HG03457 (cell line): ENCODE measurements at regions not wholly inside any gene's neighbourhood (a gene's known extent, or its start where the extent isn't known, plus 50 kb on each side); places are given as distances from the start of the nearest gene placed in this dataset.

ENCODE experiments used
- ATAC-seq: cut with Tn5 transposase; IDR thresholded peaks from one replicate; pipeline ENCODE4 v1.9.1; 2021; ENCODE audit warnings: moderate number of reproducible peaks; ENCODE audit not compliant: unreplicated experiment

DNA sequence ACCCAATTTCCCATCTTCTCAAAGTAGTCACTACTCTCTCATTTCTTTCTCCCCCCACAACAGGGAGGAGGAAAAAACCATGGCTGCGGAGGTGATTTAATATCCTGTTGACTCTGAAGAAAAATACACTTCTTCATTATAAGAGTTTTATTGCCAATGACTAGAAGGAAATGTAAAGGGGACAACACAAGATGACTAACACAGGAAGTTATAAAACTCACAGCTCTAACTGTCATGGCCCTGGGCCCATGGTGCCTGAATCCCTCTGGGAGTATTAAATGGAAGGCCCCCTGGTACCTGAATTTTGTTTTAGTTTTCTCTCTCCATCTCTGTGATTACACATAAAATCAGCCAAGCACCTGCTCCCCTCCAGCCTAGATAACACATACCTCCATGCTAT is 352.8 kb upstream of the FAT3 start:
- no peak for ATAC-seq

DNA sequence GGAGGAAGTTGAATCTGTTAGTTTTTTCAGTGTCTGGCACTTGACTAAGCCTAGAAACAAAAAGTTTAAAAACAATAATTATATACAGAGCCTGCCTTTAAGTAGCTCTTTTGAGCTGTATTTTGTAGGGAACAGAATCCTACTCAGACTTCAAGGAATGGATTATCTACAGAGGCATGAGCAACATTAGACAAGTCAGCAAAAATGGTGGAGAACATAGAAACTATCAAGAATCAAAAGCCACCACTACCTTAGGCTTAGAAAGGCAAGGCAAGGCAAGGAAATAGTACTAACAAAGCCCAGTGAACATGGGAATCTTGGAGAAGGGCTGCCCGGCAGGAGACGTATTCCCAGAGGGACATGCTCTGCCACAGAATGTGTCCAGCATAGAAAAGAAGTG is 353.6 kb upstream of the FAT3 start:
- ATAC-seq = no peak

DNA sequence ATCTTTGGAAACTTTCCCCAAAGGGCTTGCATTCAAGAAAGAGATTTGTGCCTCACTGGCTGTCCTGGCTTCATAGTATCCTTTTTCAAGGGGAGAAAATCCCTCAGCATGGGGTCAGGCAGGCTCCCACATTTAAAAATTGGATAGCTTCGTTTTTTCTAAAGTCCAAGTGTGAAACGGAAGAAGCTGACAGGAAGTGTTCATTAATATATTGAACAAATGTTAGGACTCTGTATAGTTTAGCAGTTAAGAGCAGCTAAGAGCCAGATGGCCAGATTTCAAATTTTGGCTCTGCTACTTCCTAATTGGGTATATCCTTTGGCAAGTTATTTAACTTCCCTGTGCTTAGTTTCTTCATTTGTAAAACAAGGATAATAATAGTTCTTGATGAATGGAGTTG is 354.9 kb upstream of the FAT3 start:
- ATAC-seq = no peak

DNA sequence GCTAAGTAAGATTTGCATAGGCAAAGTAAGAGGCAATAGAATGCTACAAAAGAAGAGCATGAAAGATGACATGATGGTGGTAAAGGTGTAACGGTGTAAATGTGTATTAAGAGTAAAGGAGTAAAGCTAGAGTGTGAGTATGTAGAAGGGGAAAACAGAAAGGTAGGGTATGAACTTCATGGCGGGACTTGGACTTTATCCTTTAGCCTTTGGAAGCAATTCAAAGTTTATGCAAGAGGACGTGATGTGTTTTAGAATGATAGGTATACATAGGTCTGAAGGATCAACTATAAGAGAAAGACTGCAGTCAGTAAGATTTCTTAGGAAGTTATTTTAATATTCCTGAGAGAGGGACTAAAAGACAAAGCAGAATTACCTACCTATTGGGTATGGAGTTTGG is 358.0 kb upstream of the FAT3 start:
- no peak for ATAC-seq

DNA sequence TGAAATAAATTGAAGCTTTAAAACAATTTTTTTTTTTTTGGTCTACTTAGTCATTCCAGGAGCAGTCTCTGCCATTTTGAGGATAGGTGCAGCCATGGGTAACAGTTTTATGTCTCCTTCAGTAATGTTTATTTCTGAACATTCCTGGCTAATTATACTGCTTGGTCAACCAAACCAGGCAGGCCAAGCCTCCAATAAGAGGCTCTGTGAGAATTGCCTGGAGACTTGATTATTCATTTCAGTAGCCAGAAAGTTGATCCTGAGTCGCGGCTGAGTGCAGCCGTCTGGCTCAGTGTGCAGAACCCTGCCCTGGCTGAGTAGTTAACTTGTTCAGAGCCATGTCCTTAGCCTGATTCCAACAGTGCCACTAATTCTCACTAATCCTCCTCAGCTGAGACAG is 364.0 kb upstream of the FAT3 start:
- ATAC-seq = no peak

DNA sequence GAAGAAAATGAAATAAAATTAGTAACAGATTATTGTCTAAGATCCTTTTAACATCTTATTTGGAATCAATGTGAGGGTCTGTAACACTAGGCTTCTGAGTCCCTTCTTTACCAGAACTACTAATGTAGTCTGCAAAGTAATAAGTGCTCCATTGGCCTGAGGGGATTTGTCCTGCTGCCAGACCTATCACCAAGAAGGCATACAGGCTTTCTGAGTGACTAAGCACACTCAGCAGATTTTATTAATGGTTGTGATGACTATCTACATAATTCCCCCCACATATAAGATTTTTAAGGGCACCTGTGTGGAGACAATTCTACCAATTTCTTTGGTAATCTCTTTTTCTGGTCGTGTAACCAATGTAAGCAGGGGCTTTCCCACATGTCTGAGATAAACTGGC is 365.0 kb upstream of the FAT3 start:
- no peak for ATAC-seq

DNA sequence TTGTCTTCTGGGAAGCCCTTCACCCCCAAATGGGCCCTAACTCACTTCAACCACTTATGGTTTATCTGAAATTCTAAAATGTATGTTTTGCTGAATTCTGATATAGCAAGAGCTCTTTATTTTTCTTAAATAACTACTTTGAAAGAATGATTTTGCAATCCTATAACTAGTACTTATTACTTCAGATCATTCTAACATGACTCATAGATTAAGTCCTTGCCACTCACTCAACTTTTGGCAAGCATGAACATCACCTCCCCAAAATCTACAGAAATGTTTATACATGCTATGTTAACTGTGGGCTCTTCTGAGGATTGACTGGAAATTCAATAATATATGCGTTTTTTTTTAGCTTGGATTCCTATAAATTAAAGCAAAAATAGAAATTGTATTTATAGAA is 367.4 kb upstream of the FAT3 start:
- ATAC-seq = no peak

DNA sequence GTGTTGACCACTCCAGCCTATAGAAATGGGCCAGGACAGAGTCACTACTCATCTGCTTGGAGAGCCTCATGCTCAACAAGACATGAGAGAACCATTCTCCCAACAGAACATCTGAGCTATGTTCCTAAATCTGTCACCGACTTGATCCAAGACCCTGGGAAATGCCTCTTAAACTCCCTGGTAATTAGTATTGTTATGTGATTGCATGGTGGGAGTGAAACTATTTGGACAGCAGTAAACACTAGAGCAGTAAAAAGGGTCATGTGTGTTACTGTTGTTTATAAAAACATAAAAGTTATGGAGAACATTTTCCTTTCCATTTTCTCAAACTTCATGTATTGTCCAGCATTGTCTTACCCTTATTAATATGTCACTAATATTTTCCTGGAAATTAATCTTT is 369.8 kb upstream of the FAT3 start:
- ATAC-seq = no peak

DNA sequence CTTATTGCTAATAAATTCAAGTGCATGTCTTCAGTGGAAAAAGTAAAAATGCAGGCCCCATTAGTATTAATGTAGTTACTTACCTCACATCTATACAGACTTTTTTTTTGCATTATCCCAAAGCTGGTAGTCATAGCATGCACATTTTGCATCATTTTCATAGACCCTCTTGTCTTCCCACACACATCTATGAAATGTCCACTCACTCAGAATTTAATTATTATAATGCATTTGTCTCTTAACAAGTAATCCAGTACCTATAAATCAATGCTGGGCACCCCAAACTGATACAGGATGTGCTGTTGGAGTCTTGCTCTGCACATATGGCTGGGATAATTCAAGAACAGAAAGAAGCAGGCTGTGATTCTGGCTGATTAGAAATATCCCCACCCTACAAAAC is 370.4 kb upstream of the FAT3 start:
- no peak for ATAC-seq

DNA sequence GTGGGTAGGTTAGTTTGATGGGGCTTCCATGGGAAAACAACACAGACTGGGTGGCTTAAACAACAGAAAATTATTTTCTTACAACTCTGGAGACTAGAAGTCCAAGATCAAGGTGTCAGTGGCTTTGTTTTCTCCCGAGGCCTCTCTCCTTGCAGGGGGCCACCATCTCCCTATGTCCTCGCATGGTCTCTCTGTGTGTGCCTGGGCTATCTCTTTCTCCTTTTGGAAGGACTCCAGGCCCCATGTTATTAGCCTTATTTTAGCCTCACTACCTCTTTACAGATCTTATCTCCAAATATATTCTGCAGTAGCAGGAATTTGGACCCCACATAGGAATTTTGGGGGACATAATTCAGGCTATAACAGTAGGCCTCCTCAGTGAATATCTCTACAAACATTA is 372.7 kb upstream of the FAT3 start:
- ATAC-seq = no peak

DNA sequence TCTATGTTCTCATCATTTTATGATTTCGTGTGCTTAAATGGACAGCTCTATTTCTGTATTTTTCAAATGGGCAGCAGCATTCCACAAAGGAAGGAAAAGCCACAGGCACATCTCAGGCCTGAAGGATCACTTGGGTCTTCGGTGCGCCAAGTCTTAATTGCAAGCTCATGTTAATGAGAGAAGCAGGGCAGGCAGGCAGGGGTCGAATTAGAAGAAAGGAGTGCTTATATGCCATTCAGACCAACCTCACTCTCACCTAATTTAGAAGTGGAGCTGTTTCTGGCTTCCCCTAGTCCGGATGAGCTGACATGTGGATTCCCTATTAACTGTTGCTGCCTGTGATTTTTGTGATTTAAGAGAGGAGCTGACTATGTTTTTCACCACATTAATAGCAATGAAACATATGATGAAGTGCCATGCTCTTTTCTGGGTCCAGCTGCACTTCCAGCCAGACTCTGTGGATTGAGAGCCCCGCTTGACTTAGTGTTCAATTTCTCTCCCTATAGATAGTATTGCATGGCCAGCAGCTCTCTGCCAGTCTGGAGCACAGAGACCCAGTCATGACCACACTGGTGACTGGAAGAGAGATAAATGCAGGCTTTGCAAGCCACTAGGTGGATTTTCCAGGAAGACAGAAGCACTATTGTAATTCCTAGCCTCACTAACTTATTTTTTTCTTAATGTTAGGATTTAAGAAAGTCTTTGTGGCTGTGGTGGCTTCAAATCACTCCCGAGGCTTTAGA is 373.9 kb upstream of the FAT3 start:
- ATAC-seq = no peak

DNA sequence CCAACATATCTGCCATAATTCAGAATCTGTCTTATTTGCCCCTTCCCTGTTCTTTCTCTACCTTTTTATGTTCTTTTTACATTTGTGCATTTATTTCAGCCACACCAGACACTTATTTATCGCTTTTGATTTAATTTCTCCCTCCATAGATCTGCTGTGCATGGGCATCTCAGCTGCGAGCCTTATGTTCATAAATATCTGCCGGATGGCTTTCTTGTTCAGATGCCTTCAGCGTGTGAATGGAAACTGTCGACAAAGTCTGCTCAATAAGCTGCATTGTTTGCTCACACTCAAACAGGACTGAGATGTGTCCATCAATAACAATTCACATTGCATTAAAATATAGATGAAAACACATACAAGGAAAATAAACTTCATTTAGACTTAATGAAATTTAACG is 374.6 kb upstream of the FAT3 start:
- no peak for ATAC-seq

DNA sequence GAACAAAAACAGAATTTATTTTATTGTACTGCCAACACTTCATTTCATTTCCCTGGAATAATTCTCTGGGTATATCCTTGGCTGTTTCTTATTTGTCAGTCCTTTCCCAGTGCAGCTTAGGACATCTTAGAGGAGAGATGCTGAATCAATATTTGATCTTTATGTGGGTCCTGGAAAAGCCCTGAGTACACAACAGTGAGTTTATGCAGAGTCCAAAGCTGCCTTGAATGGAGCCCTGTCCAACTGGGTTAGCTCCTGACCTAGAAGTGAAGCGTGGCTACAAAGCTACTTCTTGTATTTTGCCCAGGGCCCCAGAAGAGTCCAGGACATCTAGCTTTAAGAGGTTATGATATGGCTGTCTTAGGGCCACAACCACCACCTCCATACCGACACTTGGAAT is 378.0 kb upstream of the FAT3 start:
- ATAC-seq = no peak

DNA sequence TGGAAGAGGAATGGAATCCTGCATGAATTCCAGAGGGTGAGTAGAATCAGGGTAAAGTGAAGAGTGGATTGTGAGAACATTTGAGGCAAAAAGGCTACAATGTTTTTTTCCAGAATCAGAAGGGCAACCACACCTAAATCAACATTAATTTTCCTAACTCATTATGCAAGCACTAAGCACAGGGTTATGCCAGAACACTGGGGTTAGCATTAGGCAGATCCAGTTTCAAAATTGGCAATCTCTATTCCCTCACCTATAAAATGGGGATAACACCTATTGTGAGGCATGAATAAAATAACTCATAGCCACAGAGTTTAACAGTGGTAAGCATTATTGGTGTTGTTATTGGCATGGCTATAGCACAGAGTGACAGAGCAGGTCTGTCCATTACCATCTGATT is 378.6 kb upstream of the FAT3 start:
- ATAC-seq = no peak

DNA sequence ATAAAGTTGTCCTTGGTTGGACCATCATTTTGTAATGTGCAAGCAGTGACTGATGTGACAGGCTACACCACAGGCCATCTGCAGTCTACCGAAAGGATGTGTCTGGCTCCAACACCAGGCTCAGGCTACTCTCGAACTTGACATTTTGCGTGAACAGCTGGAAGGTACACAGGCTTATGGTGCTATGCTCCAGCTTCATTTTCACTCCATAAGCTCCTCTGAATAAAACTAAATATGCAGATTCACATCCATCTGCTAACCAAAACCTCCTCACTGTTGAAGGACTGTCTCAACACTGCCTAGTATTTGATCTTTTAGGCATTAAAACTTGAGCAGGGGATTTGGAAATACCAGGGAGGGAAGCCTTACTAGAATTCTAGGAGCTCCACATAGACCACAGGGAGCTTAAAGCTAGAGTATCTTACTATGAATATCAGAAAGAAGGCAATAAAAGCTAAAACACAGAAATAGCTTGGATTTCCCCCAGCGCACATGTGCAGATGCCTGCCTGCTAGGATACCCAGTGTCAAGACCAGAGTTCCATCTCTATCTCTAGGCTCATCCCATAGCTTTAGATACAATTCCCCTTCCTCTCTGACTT is 383.9 kb upstream of the FAT3 start:
- no peak for ATAC-seq

DNA sequence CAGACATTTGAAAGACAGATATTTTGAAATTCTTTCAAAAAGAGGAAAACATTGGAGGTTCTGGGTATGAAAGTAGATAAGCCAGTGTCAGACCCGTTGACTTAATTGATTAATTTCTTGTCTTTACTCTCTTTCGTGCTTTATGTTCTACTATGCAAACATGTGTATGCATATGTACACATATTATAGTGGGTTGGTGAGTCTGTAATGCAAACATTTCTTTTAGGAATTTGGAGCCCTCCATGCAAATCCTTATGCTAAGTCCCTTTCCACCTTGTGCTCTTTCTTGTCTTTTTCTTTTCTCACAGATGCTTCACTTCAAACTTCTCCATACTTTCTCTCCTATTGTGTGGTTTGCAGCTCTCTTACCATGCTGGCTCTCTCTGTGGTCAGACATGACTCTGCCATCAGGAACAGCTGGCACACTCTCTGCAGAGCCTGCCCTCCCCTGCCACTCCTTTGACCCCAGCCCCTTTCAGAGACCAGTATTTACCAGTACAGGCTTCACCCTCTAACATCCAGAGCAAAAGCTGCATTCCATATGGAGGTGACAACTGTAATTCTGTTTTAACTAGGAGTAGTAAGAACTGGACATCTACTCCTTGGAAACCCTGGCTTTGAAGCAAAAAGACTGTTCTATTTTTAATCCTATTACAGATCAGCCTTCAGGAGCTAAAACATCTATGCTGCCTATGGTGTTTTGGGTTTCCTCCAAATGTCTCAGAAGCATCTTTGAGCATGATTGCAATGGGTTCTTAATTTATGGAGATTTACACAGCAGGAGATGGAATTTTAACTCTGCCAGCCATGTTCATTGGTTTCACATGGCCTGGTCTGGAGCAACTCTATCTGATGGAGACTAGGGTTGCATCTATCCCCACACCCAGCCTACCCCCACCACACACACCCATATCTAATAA is 386.9 kb upstream of the FAT3 start:
- ATAC-seq = no peak

DNA sequence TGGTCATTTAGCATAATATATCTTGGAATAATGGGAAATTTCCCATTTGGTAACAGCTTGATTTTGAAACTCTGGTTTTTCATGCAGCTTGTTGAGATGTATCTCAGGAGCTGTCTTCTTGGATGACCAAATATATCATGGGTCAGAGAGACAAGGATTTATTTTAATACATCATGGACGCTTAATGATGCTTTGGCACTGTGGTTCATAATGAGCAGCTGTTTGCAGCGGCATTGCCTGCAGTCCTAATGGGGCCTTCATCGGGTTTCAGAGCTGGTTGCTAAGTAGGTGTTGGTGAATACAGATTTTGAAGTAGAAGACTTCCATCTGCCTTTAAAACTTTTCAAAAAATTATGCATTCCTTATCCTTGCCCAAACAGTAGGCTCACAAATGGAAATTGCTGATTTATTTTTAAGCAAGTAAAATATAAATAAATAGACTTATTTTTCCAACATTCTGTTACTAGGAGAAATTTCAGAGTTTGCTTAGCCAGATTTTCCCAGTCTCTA is 389.5 kb upstream of the FAT3 start:
- ATAC-seq = no peak

DNA sequence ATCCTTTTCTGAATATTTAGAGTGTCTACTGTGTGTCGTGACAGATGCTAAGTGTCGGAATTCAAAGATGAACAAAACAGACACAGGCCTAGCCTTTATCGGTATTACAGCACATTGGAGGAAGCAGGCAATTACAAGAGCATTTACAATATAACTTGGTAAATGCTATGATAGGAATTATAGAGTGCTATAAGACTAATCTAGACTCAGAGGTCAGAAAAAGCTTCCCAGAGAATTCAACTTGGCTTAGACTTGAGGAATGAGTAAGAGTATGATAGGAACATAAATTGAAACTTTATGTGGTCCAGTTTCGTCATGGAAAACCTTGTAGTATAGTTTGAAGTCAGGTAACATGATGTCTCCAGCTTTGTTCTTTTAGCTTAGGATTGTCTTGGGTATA is 395.7 kb upstream of the FAT3 start:
- no peak for ATAC-seq

DNA sequence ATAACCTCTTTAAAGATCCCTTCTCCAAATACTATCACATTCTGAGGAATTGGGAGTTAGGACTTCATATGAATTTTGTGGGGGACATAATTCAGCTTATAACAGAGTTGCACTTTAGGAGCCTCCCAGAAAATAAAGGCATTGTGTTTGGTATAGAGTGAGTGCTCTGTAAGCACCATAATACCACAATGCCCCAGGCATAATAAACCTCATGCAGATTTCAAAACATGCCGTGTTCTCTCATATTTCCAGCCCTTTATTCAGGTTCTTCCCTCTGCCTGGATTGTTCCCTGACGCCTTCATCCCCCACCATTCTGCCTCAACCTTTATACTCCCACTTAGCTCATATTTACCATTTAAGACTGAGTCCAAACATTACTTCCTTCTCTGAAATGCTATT is 398.8 kb upstream of the FAT3 start:
- ATAC-seq = no peak

DNA sequence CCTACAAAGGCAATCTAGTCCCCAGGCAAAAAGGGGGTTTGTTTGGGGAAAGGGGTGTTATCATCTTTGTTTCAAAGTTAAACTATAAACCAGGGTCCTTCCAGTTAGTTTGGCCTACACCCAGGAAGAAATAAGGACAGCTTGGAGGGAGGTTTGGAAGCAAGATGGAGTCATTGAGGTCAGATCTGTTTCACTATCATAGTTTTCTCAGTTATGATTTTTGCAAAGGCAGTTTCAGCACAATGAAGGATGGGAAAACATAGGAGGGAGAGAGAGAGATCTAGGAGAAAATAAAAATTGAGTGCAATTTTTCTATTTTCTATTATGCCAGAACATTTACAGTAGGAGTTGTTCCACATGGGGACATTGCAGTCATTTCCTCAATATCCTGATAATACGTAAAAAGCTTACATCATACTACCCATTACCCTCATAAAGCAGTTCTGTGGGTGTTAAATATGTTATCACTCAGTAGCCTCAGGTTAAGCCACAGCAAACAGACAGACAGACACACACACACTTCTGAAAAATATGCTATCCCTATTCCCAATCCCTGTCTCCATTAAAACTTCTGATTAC is 401.3 kb upstream of the FAT3 start:
- no peak for ATAC-seq

DNA sequence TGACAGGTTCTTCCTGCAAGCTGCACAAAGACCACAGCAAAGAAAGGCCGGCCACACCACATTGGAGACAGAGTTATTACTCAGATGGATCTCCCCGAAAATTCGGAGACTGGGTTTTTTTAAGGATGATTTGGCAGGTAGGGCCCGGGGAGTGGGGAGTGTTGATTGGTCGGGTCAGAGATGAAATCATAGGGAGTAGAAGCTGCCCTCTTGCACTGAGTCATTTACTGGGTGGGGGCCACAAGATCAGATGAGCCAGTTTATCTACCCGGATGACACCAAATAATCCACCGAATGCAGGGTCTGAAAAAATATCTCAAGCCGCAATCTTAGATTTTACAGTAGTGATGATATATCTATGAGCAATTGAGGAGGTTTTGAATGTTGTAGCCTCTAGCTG is 401.8 kb upstream of the FAT3 start:
- no peak for ATAC-seq
